Stomach (tissue), 8 donors: ENCODE measurements at regions not wholly inside any gene's neighbourhood (a gene's known extent, or its start where the extent isn't known, plus 50 kb on each side); places are given as distances from the start of the nearest gene placed in this dataset.

Experiments used
- DNase-seq, 2 donors: peaks; one replicate each; pipeline versions ENCODE4 v3.0.0 to v3.0.0-alpha.2; 2013 to 2019
- H3K27ac ChIP-seq, 5 donors: fragments of 200-600 bp in 4 of 5; sonication (generic) in 4 of 5; one replicate each; pipeline ENCODE4 v1.5.1; 2013 to 2019; ENCODE audit warnings: mild to moderate bottlenecking in 1 of 5, moderate library complexity in 1 of 5
- H3K27me3 ChIP-seq, 3 donors: fragments of 200-600 bp; sonication (generic); one replicate each; pipeline ENCODE4 v1.5.1; 2017 to 2019; ENCODE audit warnings: mixed run types in 1 of 3
- H3K36me3 ChIP-seq, 4 donors: fragments of 200-600 bp; sonication (generic); 1 replicate in 3 of 4; 2 replicates in 1 of 4; pipeline ENCODE4 v1.5.1; 2016 to 2019
- H3K4me1 ChIP-seq, 4 donors: fragments of 200-600 bp; sonication (generic); one replicate each; pipeline ENCODE4 v1.5.1; 2016 to 2019
- H3K4me3 ChIP-seq, 4 donors: fragments of 200-600 bp; sonication (generic) in 3 of 4; one replicate each; pipeline ENCODE4 v1.5.1; 2016 to 2019; ENCODE audit warnings: mild to moderate bottlenecking in 1 of 4
- H3K9me3 ChIP-seq, 4 donors: fragments of 200-600 bp; sonication (generic); one replicate each; pipeline ENCODE4 v1.5.1; 2016 to 2019
- CTCF ChIP-seq, 7 experiments: fragments of 450-650 bp in 4 of 7; fragments of 200-600 bp in 3 of 7; sonication (generic) in 3 of 7; IDR thresholded peaks; one replicate each; pipeline ENCODE4 v1.5.1; 2016 to 2019; ENCODE audit warnings: antibody characterized with exemption in 7 of 7, control low read depth in 2 of 7, mild to moderate bottlenecking in 1 of 7
- EP300 ChIP-seq: sonication (generic); formaldehyde crosslinking; IDR thresholded peaks from one replicate; pipeline ENCODE4 v1.6.1; 2017; ENCODE audit warnings: antibody characterized with exemption
- POLR2A ChIP-seq, 4 donors: fragments of 450-650 bp; IDR thresholded peaks; one replicate each; pipeline ENCODE4 v1.6.1; 2016; ENCODE audit warnings: antibody characterized with exemption in 4 of 4, control low read depth in 2 of 4, mild to moderate bottlenecking in 1 of 4, moderate library complexity in 1 of 4
- POLR2AphosphoS5 ChIP-seq, 3 donors: sonication (generic); formaldehyde crosslinking; IDR thresholded peaks; one replicate each; pipeline ENCODE4 v1.6.1; 2016; ENCODE audit warnings: antibody characterized with exemption in 3 of 3
- WGBS, 5 donors: extraction: QIAGEN DNeasy Blood & Tissue Kit in 3 of 5; methylation state at CpG; one replicate each; pipeline versions ENCODE4 v1.1.5 to v1.1.7; 2013 to 2018; 5-methylcytosine and 5-hydroxymethylcytosine counted together
- intact Hi-C: fragments of 100-400 bp; cut with DNase I; formaldehyde crosslinking; loops from one replicate; pipeline ENCODE4 v1.15.1; 2023; ENCODE audit warnings: low total_unique reads
- donor health status: healthy with polysubstance abuse.
- donor health status: Bipolar disorder and iron deficiency.
- donor health status: healthy.

- DNase-seq, result no peak
- Histone ChIP-seq H3K36me3 (no peaks in the 10 kb centered on the region), H3K4me3 (no peak overlapping the region), H3K27ac (peak overlapping the region in 1 of 5 donors; percentile 21), H3K4me1 (peaks cover 0 to 21% (median 0%) of the 10 kb centered on the region in 4 donors), H3K27me3 (no peaks in the 10 kb centered on the region), H3K9me3 (no peaks in the 10 kb centered on the region)
- TF ChIP-seq POLR2AphosphoS5 (IDR thresholded peaks at IDR 0.05) (no peak), CTCF (IDR thresholded peaks at IDR 0.05) (no peak), POLR2A (IDR thresholded peaks at IDR 0.05) (no peak), EP300 (no peak)
- 65 to 77% (median 70%) methylated on average over 3 of the region's 3 CpGs for WGBS, 5 donors
- intact Hi-C loops, result no loop called here
These were observed 158.2 kb upstream of the ABI3BP start for GRCh38 chr3:101151286-101151913.

GRCh38 chr3:101150504-101150903 is 157.3 kb upstream of the ABI3BP start:
- no peaks in the 10 kb centered on the region for H3K27me3 ChIP-seq
- intact Hi-C loops, result no loop called here
- no peaks in the 10 kb centered on the region for H3K9me3 ChIP-seq
- no peak for DNase-seq
- no peak for TF ChIP-seq CTCF (IDR thresholded peaks at IDR 0.05)
- TF ChIP-seq POLR2A (IDR thresholded peaks at IDR 0.05), result no peak
- no peak for TF ChIP-seq EP300
- no peak for TF ChIP-seq POLR2AphosphoS5 (IDR thresholded peaks at IDR 0.05)
- no peaks in the 10 kb centered on the region for H3K36me3 ChIP-seq
- peaks cover 0 to 12% (median 0%) of the 10 kb centered on the region in 4 donors for H3K4me1 ChIP-seq
- H3K4me3 ChIP-seq, result no peak overlapping the region
- no peak overlapping the region for H3K27ac ChIP-seq
- WGBS, 5 donors, result 59 to 82% (median 75%) methylated on average over 2 of the region's 2 CpGs

GRCh38 chr3:101149707-101150106 is 156.5 kb upstream of the ABI3BP start:
- Histone ChIP-seq H3K27ac (no peak overlapping the region), H3K4me3 (no peak overlapping the region), H3K4me1 (peaks cover 0 to 10% (median 0%) of the 10 kb centered on the region in 4 donors), H3K9me3 (no peaks in the 10 kb centered on the region), H3K27me3 (no peaks in the 10 kb centered on the region), H3K36me3 (no peaks in the 10 kb centered on the region)
- 66 to 90% (median 81%) methylated on average over 2 of the region's 2 CpGs for WGBS, 5 donors
- intact Hi-C loops, result no loop called here
- DNase-seq, result no peak
- TF ChIP-seq EP300 (no peak), POLR2A (IDR thresholded peaks at IDR 0.05) (no peak), CTCF (IDR thresholded peaks at IDR 0.05) (no peak), POLR2AphosphoS5 (IDR thresholded peaks at IDR 0.05) (no peak)

GRCh38 chr3:101149251-101149650 is 156.0 kb upstream of the ABI3BP start:
- no peaks in the 10 kb centered on the region for H3K27me3 ChIP-seq
- no peak overlapping the region for H3K4me3 ChIP-seq
- DNase-seq, result no peak
- no peaks in the 10 kb centered on the region for H3K36me3 ChIP-seq
- intact Hi-C loops, result no loop called here
- H3K4me1 ChIP-seq, result peaks cover 0 to 10% (median 0%) of the 10 kb centered on the region in 4 donors
- H3K9me3 ChIP-seq, result no peaks in the 10 kb centered on the region
- no peak overlapping the region for H3K27ac ChIP-seq
- TF ChIP-seq POLR2A (IDR thresholded peaks at IDR 0.05), result no peak
- TF ChIP-seq POLR2AphosphoS5 (IDR thresholded peaks at IDR 0.05), result no peak
- no peak for TF ChIP-seq EP300
- no peak for TF ChIP-seq CTCF (IDR thresholded peaks at IDR 0.05)
- WGBS, 5 donors, result 42 to 64% (median 58%) methylated on average over 1 of the region's 1 CpG
